Progenitor cell of endocrine pancreas (in vitro differentiated cells): ENCODE measurements at regions not wholly inside any gene's neighbourhood (a gene's known extent, or its start where the extent isn't known, plus 50 kb on each side); places are given as distances from the start of the nearest gene placed in this dataset.

Source experiments
- DNase-seq: peaks from one replicate; pipeline ENCODE4 v3.0.0; 2021; ENCODE audit warnings: low spot score; ENCODE audit not compliant: unreplicated experiment
- H3K27ac Mint-ChIP-seq: 2 replicates; pipeline ENCODE4 v1.8.0; 2021; ENCODE audit warnings: mild to moderate bottlenecking, moderate library complexity, mixed read lengths
- H3K27me3 Mint-ChIP-seq: 2 replicates; pipeline ENCODE4 v1.8.0; 2021; ENCODE audit warnings: mixed read lengths
- H3K36me3 Mint-ChIP-seq: 2 replicates; pipeline ENCODE4 v1.8.0; 2022; ENCODE audit warnings: mixed read lengths; ENCODE audit not compliant: insufficient read depth
- H3K4me1 Mint-ChIP-seq: 2 replicates; pipeline ENCODE4 v1.8.0; 2021; ENCODE audit warnings: low read depth, mixed read lengths
- H3K4me3 Mint-ChIP-seq: 2 replicates; pipeline ENCODE4 v1.8.0; 2021; ENCODE audit warnings: low read depth, mild to moderate bottlenecking, moderate library complexity, mixed read lengths
- H3K9me3 Mint-ChIP-seq: 2 replicates; pipeline ENCODE4 v1.8.0; 2021; ENCODE audit warnings: low read depth, mixed read lengths
- TF ChIP-seq, protein P1 (sequence below): fragments of 200-600 bp; sonication (generic); IDR thresholded peaks from one replicate; pipeline ENCODE4 v1.5.0; 2021; ENCODE audit warnings: antibody characterized with exemption, mild to moderate bottlenecking; ENCODE audit not compliant: unreplicated experiment

DNA sequence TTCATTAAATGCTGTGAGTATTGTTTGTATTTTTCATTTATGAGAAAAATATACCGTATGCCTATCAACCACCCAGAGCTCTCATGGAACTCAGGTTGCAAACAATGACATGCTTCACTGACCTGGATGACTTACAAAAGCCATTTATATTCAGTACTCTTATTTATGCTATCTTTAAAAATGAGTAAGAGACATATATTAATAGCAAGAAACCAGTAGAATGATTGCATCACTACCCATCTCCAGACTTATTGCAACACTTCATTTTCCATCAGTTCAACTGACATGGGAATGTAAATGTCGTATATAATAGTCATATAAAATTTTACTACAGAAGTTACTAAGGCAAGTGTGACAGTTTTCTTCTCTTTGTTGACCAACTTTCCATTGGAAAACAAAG, 69.1 kb downstream of the OTP start:
- H3K27me3 Mint-ChIP-seq = peaks cover 26% of the 10 kb centered on the region
- H3K36me3 Mint-ChIP-seq = no peaks in the 10 kb centered on the region
- DNase-seq = no peak
- no peaks in the 10 kb centered on the region for H3K9me3 Mint-ChIP-seq
- H3K4me3 Mint-ChIP-seq = no peak overlapping the region
- TF ChIP-seq, protein P1, sequence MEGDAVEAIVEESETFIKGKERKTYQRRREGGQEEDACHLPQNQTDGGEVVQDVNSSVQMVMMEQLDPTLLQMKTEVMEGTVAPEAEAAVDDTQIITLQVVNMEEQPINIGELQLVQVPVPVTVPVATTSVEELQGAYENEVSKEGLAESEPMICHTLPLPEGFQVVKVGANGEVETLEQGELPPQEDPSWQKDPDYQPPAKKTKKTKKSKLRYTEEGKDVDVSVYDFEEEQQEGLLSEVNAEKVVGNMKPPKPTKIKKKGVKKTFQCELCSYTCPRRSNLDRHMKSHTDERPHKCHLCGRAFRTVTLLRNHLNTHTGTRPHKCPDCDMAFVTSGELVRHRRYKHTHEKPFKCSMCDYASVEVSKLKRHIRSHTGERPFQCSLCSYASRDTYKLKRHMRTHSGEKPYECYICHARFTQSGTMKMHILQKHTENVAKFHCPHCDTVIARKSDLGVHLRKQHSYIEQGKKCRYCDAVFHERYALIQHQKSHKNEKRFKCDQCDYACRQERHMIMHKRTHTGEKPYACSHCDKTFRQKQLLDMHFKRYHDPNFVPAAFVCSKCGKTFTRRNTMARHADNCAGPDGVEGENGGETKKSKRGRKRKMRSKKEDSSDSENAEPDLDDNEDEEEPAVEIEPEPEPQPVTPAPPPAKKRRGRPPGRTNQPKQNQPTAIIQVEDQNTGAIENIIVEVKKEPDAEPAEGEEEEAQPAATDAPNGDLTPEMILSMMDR = no peak
- peaks cover 5% of the 10 kb centered on the region for H3K4me1 Mint-ChIP-seq
- no peak overlapping the region for H3K27ac Mint-ChIP-seq

DNA sequence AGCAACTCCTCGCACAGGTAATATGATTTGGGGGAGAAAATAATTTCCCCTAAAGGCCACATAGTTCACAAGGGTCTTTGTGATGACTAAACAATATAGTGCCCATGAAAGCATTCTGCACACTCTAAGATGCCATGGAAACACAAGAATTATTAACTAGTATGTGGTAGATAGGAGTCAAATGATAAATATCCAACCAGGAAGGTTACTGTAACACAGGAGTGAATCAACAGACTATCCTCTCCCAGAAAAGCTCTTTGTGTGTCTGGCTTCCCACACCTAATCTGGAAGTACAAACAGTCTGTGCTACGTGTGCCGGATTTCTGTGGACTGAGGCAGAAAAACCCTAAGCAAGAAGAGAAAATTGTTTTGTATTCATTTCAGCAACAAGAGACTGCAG, 70.0 kb downstream of the OTP start:
- H3K36me3 Mint-ChIP-seq = no peaks in the 10 kb centered on the region
- peaks cover 5% of the 10 kb centered on the region for H3K4me1 Mint-ChIP-seq
- no peak overlapping the region for H3K27ac Mint-ChIP-seq
- no peak for DNase-seq
- no peaks in the 10 kb centered on the region for H3K9me3 Mint-ChIP-seq
- peaks cover 23% of the 10 kb centered on the region for H3K27me3 Mint-ChIP-seq
- H3K4me3 Mint-ChIP-seq = no peak overlapping the region
- TF ChIP-seq, protein P1 = no peak

DNA sequence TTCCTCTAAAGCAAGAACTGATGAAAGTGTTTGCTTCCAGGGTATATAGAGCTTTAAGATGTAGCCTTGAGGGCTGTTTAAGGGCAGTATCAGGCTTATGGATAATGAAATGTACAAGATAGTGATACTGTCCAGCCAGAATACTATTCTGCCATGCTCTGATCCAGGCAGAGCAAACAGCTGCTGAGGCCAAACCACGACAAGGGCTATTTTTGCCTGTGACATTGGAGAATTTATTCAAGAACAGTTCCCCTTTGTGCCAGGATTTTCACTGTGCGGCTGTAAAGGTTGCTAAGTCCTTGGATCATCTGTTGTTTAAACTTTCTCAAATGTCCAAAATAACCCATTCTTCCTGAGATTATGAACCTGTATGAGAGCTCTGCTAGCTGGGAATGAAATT, 70.4 kb downstream of the OTP start:
- DNase-seq = no peak
- Mint-ChIP-seq H3K4me3 (no peak overlapping the region), H3K4me1 (peaks cover 5% of the 10 kb centered on the region), H3K27me3 (peaks cover 21% of the 10 kb centered on the region), H3K36me3 (no peaks in the 10 kb centered on the region), H3K9me3 (no peaks in the 10 kb centered on the region), H3K27ac (no peak overlapping the region)
- TF ChIP-seq, protein P1 = no peak

DNA sequence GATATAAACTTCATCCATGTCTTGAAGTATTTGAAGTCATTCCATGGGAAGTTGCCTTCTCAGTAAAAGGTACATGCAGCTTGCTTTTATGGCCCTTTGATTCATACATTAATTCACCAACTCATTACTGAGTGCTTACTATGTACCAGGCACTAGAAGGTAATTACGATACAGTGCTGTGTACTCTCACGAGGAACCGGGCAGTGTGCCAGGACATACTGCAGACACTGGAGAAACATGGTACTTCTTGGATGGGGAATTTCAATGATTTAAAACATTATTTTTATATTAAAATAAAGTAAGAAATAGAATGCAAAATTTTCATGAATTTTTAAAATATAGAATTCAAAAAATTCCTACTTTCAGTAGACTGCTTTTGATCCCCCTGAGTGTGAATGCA, 71.4 kb upstream of the WDR41 start:
- no peak overlapping the region for H3K4me3 Mint-ChIP-seq
- TF ChIP-seq, protein P1 = no peak

DNA sequence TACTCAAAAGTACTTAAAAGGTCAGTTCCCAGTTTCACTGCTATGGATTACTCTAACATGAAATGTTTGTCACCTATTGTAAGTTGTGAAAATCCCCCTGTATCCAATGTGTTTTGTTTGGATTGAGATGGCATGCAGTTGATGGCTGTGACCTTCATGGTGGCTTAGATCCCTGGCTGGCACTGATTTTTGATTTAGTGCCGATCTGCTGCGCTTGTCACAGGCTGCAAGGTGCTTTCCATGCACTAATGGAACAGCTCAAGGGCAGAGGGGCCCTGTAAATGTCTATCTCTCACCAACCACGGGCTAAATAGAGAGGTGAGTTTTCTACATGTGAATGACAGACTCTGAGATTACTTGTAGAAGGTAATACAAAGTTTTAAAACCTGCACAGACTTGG, 69.8 kb upstream of the WDR41 start:
- Mint-ChIP-seq H3K9me3 (no peaks in the 10 kb centered on the region), H3K27ac (no peak overlapping the region), H3K36me3 (no peaks in the 10 kb centered on the region), H3K4me1 (peaks cover 1% of the 10 kb centered on the region), H3K4me3 (no peak overlapping the region), H3K27me3 (peaks cover 2% of the 10 kb centered on the region)
- TF ChIP-seq, protein P1 = no peak
- no peak for DNase-seq

More for the DNA sequence above, 71.4 kb upstream of the WDR41 start:
- H3K9me3 Mint-ChIP-seq = no peaks in the 10 kb centered on the region
- no peak overlapping the region for H3K27ac Mint-ChIP-seq
- H3K4me1 Mint-ChIP-seq = peaks cover 2% of the 10 kb centered on the region
- H3K36me3 Mint-ChIP-seq = no peaks in the 10 kb centered on the region
- H3K27me3 Mint-ChIP-seq = peaks cover 5% of the 10 kb centered on the region
- no peak for DNase-seq
